RWPE2 (cell line): ENCODE measurements at regions not wholly inside any gene's neighbourhood (a gene's known extent, or its start where the extent isn't known, plus 50 kb on each side); places are given as distances from the start of the nearest gene placed in this dataset.
"Not testable (repeated sequence)": the region's sequence is repeated elsewhere in the genome, so short reads cannot be mapped to it uniquely, and the experiment has no call there.

Experiments used
- ATAC-seq: fragments of 200-7000 bp; cut with Tn5 transposase; 3 replicates; pipeline ENCODE4 v1.9.1; 2021; ENCODE audit warnings: low read depth
- DNase-seq: peaks from one replicate; pipeline ENCODE4 v3.0.0-alpha.2; 2020; ENCODE audit warnings: low spot score
- H3K27ac ChIP-seq: fragments of 450-650 bp; 2 replicates; pipeline ENCODE4 v1.5.1; 2017; ENCODE audit warnings: mild to moderate bottlenecking; ENCODE audit not compliant: poor library complexity, severe bottlenecking
- H3K27me3 ChIP-seq: fragments of 250-450 bp; sonication (Bioruptor Pico); 2 replicates; pipeline ENCODE4 v1.5.1; 2021; ENCODE audit warnings: mild to moderate bottlenecking, moderate library complexity; ENCODE audit not compliant: insufficient read depth, poor library complexity, severe bottlenecking
- H3K36me3 ChIP-seq: fragments of 250-450 bp; sonication (Bioruptor Pico); 2 replicates; pipeline ENCODE4 v1.5.1; 2020; ENCODE audit warnings: low read depth, mild to moderate bottlenecking, moderate library complexity
- H3K4me1 ChIP-seq: fragments of 250-450 bp; sonication (Bioruptor Pico); 2 replicates; pipeline ENCODE4 v1.5.1; 2021; ENCODE audit warnings: mild to moderate bottlenecking, moderate library complexity; ENCODE audit not compliant: insufficient read depth, poor library complexity, severe bottlenecking
- H3K4me3 ChIP-seq: fragments of 250-450 bp; sonication (Bioruptor Pico); 2 replicates; pipeline ENCODE4 v1.5.1; 2021; ENCODE audit warnings: mild to moderate bottlenecking, moderate library complexity; ENCODE audit not compliant: severe bottlenecking
- H3K9me3 ChIP-seq: fragments of 250-450 bp; sonication (Bioruptor Pico); 2 replicates; pipeline ENCODE4 v1.5.1; 2021; ENCODE audit warnings: mild to moderate bottlenecking, moderate library complexity; ENCODE audit not compliant: severe bottlenecking
- CTCF ChIP-seq: fragments of 450-650 bp; IDR thresholded peaks from one replicate; pipeline ENCODE4 v1.5.1; 2017; ENCODE audit warnings: mild to moderate bottlenecking, moderate library complexity; ENCODE audit not compliant: poor library complexity, severe bottlenecking

GRCh38 chr11:81190546-81190945 is 1543.1 kb downstream of the FAM181B start:
- Histone ChIP-seq H3K36me3 (no peaks in the 10 kb centered on the region), H3K9me3 (no peaks in the 10 kb centered on the region), H3K27me3 (no peaks in the 10 kb centered on the region), H3K4me1 (no peaks in the 10 kb centered on the region), H3K4me3 (no peak overlapping the region), H3K27ac (no peak overlapping the region)
- TF ChIP-seq CTCF, result no peak
- DNase-seq (no peak), ATAC-seq (no peak)

GRCh38 chr11:81187033-81187432 is 1546.6 kb downstream of the FAM181B start:
- H3K9me3 ChIP-seq, H3K36me3 ChIP-seq, H3K4me1 ChIP-seq, DNase-seq, ATAC-seq, H3K27me3 ChIP-seq, H3K27ac ChIP-seq, H3K4me3 ChIP-seq: not testable (repeated sequence)

- no peak for ATAC-seq
Observed at GRCh38 chr11:81174646-81175330, 1558.9 kb downstream of the FAM181B start.

GRCh38 chr11:81165164-81165563 is 1568.5 kb downstream of the FAM181B start:
- Histone ChIP-seq H3K27me3 (no peaks in the 10 kb centered on the region), H3K9me3 (no peaks in the 10 kb centered on the region), H3K4me1 (no peaks in the 10 kb centered on the region), H3K4me3 (no peak overlapping the region), H3K36me3 (no peaks in the 10 kb centered on the region), H3K27ac (no peak overlapping the region)
- no peak for ATAC-seq
- TF ChIP-seq CTCF, result no peak
- DNase-seq, result no peak

More at GRCh38 chr11:81174646-81175330, 1558.9 kb downstream of the FAM181B start:
- H3K4me3 ChIP-seq, result no peak overlapping the region
- H3K4me1 ChIP-seq, result no peaks in the 10 kb centered on the region
- no peak for DNase-seq
- TF ChIP-seq CTCF, result no peak
- H3K9me3 ChIP-seq, result no peaks in the 10 kb centered on the region
- H3K27me3 ChIP-seq, result no peaks in the 10 kb centered on the region
- H3K27ac ChIP-seq, result no peak overlapping the region
- no peaks in the 10 kb centered on the region for H3K36me3 ChIP-seq

- H3K4me1 ChIP-seq, result no peaks in the 10 kb centered on the region
- H3K27ac ChIP-seq, result no peak overlapping the region
- DNase-seq (no peak), ATAC-seq (no peak)
- no peaks in the 10 kb centered on the region for H3K27me3 ChIP-seq
- no peak overlapping the region for H3K4me3 ChIP-seq
- no peaks in the 10 kb centered on the region for H3K36me3 ChIP-seq
- no peaks in the 10 kb centered on the region for H3K9me3 ChIP-seq
- no peak for TF ChIP-seq CTCF
Observed at GRCh38 chr11:81159900-81160299, 1573.8 kb downstream of the FAM181B start.
